GM23338 (cell line): ENCODE measurements at regions not wholly inside any gene's neighbourhood (a gene's known extent, or its start where the extent isn't known, plus 50 kb on each side); places are given as distances from the start of the nearest gene placed in this dataset.

ENCODE experiments used
- ATAC-seq: fragments of 200-7000 bp; cut with Tn5 transposase; 3 replicates; pipeline ENCODE4 v1.9.1; 2020
- DNase-seq: peaks from one replicate; pipeline ENCODE4 v3.0.0-alpha.2; 2015; ENCODE audit warnings: low spot score
- H2AFZ ChIP-seq: fragments of 200-600 bp; sonication (generic); 2 replicates; pipeline ENCODE4 v1.8.0; 2016; ENCODE audit warnings: antibody characterized with exemption, mild to moderate bottlenecking, moderate library complexity
- H3F3A ChIP-seq: fragments of 200-600 bp; sonication (generic); replicated peaks from 2 replicates; pipeline ENCODE4 v1.8.0; 2017; ENCODE audit warnings: antibody characterized with exemption, mixed run types, low read depth
- H3K27ac ChIP-seq: fragments of 200-600 bp; sonication (generic); 2 replicates; pipeline ENCODE4 v1.6.1; 2016; ENCODE audit warnings: low read depth
- H3K27me3 ChIP-seq: fragments of 200-600 bp; sonication (generic); 2 replicates; pipeline ENCODE4 v1.8.0; 2016; ENCODE audit warnings: mild to moderate bottlenecking, mixed run types, moderate library complexity; ENCODE audit not compliant: insufficient read depth
- H3K36me3 ChIP-seq: fragments of 200-600 bp; sonication (generic); 2 replicates; pipeline ENCODE4 v1.8.0; 2016; ENCODE audit warnings: mild to moderate bottlenecking; ENCODE audit not compliant: insufficient read depth
- H3K4me1 ChIP-seq: fragments of 200-600 bp; sonication (generic); 2 replicates; pipeline ENCODE4 v1.8.0; 2016; ENCODE audit warnings: mild to moderate bottlenecking, moderate library complexity; ENCODE audit not compliant: insufficient read depth
- H3K4me2 ChIP-seq: fragments of 200-600 bp; sonication (generic); 2 replicates; pipeline ENCODE4 v1.7.1; 2017; ENCODE audit warnings: mixed run types
- H3K4me3 ChIP-seq: fragments of 200-600 bp; sonication (generic); 2 replicates; pipeline ENCODE4 v1.6.1; 2016; ENCODE audit warnings: mixed run types
- H3K79me2 ChIP-seq: fragments of 200-600 bp; sonication (generic); replicated peaks from 2 replicates; pipeline ENCODE4 v1.8.0; 2017; ENCODE audit warnings: mild to moderate bottlenecking; ENCODE audit not compliant: insufficient read depth
- H3K9me2 ChIP-seq: fragments of 200-600 bp; sonication (generic); 2 replicates; pipeline ENCODE4 v1.8.0; 2017; ENCODE audit not compliant: insufficient read depth
- H4K20me1 ChIP-seq: fragments of 200-600 bp; sonication (generic); replicated peaks from 2 replicates; pipeline ENCODE4 v1.8.0; 2017; ENCODE audit warnings: mild to moderate bottlenecking; ENCODE audit not compliant: insufficient read depth
- H3K27ac Mint-ChIP-seq: 2 replicates; pipeline ENCODE4 v1.8.0; 2020; ENCODE audit warnings: inconsistent platforms, mild to moderate bottlenecking, moderate library complexity, mixed read lengths
- H3K27me3 Mint-ChIP-seq: 3 replicates; pipeline ENCODE4 v1.8.0; 2022; ENCODE audit warnings: low read depth, mild to moderate bottlenecking, moderate library complexity, mixed read lengths, inconsistent platforms; ENCODE audit not compliant: insufficient read depth, poor library complexity
- H3K36me3 Mint-ChIP-seq: 3 replicates; pipeline ENCODE4 v1.8.0; 2021; ENCODE audit warnings: low read depth, mild to moderate bottlenecking, inconsistent platforms, moderate library complexity, mixed read lengths
- H3K4me1 Mint-ChIP-seq: 3 replicates; pipeline ENCODE4 v1.8.0; 2020; ENCODE audit warnings: mild to moderate bottlenecking, inconsistent platforms, mixed read lengths
- H3K4me3 Mint-ChIP-seq: 3 replicates; pipeline ENCODE4 v1.8.0; 2021; ENCODE audit warnings: moderate library complexity, mild to moderate bottlenecking, inconsistent platforms, mixed read lengths
- H3K9me3 Mint-ChIP-seq: 3 replicates; pipeline ENCODE4 v1.8.0; 2020; ENCODE audit warnings: moderate library complexity, mild to moderate bottlenecking, inconsistent platforms, mixed read lengths
- CREB1 ChIP-seq: fragments of 250-450 bp; sonication (Bioruptor Pico); IDR thresholded peaks from 2 replicates; pipeline ENCODE4 v1.5.0; 2020; ENCODE audit warnings: low read depth, mild to moderate bottlenecking, moderate library complexity
- EZH2phosphoT487 ChIP-seq: fragments of 200-600 bp; sonication (generic); IDR thresholded peaks from one replicate; pipeline ENCODE4 v1.8.1; 2018; ENCODE audit warnings: antibody characterized with exemption; ENCODE audit not compliant: unreplicated experiment
- NANOG ChIP-seq: IDR thresholded peaks from 2 replicates; pipeline ENCODE4 v1.6.1; 2016; ENCODE audit warnings: antibody characterized with exemption, borderline replicate concordance
- POLR2AphosphoS5 ChIP-seq: IDR thresholded peaks from 2 replicates; pipeline ENCODE4 v1.6.1; 2016; ENCODE audit warnings: antibody characterized with exemption, low read depth
- ZNF114 ChIP-seq: fragments of 250-450 bp; sonication (Bioruptor Pico); IDR thresholded peaks from 2 replicates; pipeline ENCODE4 v1.5.0; 2020; ENCODE audit warnings: mild to moderate bottlenecking, moderate library complexity
- TF ChIP-seq, protein P1 (sequence below): fragments of 250-450 bp; sonication (Bioruptor Pico); IDR thresholded peaks from 2 replicates; pipeline ENCODE4 v1.5.0; 2020; ENCODE audit warnings: mild to moderate bottlenecking, moderate library complexity
- TF ChIP-seq, protein P2 (sequence below): IDR thresholded peaks from one replicate; pipeline ENCODE4 v1.6.1; 2018; ENCODE audit warnings: antibody characterized with exemption; ENCODE audit not compliant: unreplicated experiment

DNA sequence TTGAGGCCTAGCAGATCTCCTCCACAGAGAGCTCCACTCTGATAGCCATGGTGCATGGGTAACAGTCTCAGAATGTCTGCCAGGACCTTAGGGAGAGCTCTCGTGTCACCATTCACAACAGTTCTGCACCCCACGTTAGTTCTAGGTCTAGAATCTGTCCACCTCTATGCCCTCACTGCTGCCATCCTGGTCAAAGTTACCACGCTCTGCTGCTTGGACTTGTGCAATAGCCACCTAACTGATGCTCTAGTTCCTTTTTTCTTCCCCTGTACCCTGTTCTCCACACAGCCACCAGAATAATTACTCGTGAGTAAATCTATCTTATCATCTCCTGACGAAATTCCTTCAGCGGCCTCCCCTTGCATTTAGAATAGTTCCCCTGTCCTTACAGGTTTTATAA lies 268.8 kb upstream of the GATB start (continued):
- TF ChIP-seq, protein P1, sequence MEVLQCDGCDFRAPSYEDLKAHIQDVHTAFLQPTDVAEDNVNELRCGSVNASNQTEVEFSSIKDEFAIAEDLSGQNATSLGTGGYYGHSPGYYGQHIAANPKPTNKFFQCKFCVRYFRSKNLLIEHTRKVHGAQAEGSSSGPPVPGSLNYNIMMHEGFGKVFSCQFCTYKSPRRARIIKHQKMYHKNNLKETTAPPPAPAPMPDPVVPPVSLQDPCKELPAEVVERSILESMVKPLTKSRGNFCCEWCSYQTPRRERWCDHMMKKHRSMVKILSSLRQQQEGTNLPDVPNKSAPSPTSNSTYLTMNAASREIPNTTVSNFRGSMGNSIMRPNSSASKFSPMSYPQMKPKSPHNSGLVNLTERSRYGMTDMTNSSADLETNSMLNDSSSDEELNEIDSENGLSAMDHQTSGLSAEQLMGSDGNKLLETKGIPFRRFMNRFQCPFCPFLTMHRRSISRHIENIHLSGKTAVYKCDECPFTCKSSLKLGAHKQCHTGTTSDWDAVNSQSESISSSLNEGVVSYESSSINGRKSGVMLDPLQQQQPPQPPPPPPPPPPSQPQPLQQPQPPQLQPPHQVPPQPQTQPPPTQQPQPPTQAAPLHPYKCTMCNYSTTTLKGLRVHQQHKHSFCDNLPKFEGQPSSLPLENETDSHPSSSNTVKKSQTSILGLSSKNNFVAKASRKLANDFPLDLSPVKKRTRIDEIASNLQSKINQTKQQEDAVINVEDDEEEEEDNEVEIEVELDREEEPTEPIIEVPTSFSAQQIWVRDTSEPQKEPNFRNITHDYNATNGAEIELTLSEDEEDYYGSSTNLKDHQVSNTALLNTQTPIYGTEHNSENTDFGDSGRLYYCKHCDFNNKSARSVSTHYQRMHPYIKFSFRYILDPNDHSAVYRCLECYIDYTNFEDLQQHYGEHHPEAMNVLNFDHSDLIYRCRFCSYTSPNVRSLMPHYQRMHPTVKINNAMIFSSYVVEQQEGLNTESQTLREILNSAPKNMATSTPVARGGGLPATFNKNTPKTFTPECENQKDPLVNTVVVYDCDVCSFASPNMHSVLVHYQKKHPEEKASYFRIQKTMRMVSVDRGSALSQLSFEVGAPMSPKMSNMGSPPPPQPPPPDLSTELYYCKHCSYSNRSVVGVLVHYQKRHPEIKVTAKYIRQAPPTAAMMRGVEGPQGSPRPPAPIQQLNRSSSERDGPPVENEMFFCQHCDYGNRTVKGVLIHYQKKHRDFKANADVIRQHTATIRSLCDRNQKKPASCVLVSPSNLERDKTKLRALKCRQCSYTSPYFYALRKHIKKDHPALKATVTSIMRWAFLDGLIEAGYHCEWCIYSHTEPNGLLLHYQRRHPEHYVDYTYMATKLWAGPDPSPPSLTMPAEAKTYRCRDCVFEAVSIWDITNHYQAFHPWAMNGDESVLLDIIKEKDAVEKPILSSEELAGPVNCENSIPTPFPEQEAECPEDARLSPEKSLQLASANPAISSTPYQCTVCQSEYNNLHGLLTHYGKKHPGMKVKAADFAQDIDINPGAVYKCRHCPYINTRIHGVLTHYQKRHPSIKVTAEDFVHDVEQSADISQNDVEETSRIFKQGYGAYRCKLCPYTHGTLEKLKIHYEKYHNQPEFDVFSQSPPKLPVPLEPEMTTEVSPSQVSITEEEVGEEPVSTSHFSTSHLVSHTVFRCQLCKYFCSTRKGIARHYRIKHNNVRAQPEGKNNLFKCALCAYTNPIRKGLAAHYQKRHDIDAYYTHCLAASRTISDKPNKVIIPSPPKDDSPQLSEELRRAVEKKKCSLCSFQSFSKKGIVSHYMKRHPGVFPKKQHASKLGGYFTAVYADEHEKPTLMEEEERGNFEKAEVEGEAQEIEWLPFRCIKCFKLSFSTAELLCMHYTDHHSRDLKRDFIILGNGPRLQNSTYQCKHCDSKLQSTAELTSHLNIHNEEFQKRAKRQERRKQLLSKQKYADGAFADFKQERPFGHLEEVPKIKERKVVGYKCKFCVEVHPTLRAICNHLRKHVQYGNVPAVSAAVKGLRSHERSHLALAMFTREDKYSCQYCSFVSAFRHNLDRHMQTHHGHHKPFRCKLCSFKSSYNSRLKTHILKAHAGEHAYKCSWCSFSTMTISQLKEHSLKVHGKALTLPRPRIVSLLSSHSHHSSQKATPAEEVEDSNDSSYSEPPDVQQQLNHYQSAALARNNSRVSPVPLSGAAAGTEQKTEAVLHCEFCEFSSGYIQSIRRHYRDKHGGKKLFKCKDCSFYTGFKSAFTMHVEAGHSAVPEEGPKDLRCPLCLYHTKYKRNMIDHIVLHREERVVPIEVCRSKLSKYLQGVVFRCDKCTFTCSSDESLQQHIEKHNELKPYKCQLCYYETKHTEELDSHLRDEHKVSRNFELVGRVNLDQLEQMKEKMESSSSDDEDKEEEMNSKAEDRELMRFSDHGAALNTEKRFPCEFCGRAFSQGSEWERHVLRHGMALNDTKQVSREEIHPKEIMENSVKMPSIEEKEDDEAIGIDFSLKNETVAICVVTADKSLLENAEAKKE (CRISPR knock-in tag): no peak
- TF ChIP-seq ZNF114 (CRISPR knock-in tag): no peak
- TF ChIP-seq, protein P2, sequence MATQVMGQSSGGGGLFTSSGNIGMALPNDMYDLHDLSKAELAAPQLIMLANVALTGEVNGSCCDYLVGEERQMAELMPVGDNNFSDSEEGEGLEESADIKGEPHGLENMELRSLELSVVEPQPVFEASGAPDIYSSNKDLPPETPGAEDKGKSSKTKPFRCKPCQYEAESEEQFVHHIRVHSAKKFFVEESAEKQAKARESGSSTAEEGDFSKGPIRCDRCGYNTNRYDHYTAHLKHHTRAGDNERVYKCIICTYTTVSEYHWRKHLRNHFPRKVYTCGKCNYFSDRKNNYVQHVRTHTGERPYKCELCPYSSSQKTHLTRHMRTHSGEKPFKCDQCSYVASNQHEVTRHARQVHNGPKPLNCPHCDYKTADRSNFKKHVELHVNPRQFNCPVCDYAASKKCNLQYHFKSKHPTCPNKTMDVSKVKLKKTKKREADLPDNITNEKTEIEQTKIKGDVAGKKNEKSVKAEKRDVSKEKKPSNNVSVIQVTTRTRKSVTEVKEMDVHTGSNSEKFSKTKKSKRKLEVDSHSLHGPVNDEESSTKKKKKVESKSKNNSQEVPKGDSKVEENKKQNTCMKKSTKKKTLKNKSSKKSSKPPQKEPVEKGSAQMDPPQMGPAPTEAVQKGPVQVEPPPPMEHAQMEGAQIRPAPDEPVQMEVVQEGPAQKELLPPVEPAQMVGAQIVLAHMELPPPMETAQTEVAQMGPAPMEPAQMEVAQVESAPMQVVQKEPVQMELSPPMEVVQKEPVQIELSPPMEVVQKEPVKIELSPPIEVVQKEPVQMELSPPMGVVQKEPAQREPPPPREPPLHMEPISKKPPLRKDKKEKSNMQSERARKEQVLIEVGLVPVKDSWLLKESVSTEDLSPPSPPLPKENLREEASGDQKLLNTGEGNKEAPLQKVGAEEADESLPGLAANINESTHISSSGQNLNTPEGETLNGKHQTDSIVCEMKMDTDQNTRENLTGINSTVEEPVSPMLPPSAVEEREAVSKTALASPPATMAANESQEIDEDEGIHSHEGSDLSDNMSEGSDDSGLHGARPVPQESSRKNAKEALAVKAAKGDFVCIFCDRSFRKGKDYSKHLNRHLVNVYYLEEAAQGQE: no peak

DNA sequence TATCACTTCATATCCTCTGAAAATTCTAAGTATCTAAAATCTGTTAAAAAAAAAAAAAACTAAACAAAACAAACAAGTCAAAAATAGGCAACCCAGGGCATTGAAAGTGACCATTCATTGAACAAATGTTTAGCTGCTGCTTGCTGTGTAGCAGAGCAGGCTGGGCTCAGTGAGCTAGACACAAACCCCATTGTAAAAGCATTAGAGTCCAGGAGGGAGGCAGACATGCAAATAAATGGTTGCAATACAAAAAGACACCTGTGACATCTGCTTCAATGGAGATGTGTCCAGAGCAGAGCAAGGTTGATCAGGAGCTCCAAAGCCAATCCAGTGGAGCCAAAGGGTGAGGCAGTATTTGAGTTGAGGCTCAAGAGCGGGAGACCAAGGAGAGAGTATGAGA lies 267.3 kb upstream of the GATB start:
- H4K20me1 ChIP-seq: no peaks in the 10 kb centered on the region
- ATAC-seq: no peak
- H3K27ac Mint-ChIP-seq: no peak overlapping the region
- no peak for TF ChIP-seq CREB1
- TF ChIP-seq EZH2phosphoT487: no peak
- no peak for TF ChIP-seq NANOG
- TF ChIP-seq, protein P1 (CRISPR knock-in tag): no peak
- TF ChIP-seq POLR2AphosphoS5: no peak

More for the DNA sequence above, 267.3 kb upstream of the GATB start:
- no peaks in the 10 kb centered on the region for H3K27me3 Mint-ChIP-seq
- Histone ChIP-seq H2AFZ (no peak overlapping the region), H3K36me3 (no peaks in the 10 kb centered on the region), H3K79me2 (no peaks in the 10 kb centered on the region), H3K4me2 (no peak overlapping the region), H3K27me3 (no peaks in the 10 kb centered on the region), H3K9me2 (peaks cover 25% of the 10 kb centered on the region), H3F3A (no peaks in the 10 kb centered on the region), H3K4me3 (no peak overlapping the region), H3K4me1 (no peaks in the 10 kb centered on the region), H3K27ac (no peak overlapping the region)
- H3K4me1 Mint-ChIP-seq: peaks cover 6% of the 10 kb centered on the region; the same call in 2 of the 3 replicates
- H3K9me3 Mint-ChIP-seq: no peaks in the 10 kb centered on the region
- no peak overlapping the region for H3K4me3 Mint-ChIP-seq
- no peak for DNase-seq
- H3K36me3 Mint-ChIP-seq: no peaks in the 10 kb centered on the region
